H1 (cell line): ENCODE measurements at regions not wholly inside any gene's neighbourhood (a gene's known extent, or its start where the extent isn't known, plus 50 kb on each side); places are given as distances from the start of the nearest gene placed in this dataset.

Experiments
- CHD7 ChIP-seq: fragments of 300-600 bp; sonication (generic); IDR thresholded peaks from 2 replicates; pipeline ENCODE4 v1.7.1; 2012; ENCODE audit warnings: low read length, moderate library complexity, mild to moderate bottlenecking, inconsistent platforms; ENCODE audit not compliant: insufficient replicate concordance

GRCh38 chr9:73853549-73853948 is 643.6 kb upstream of the RORB start (continued):
- no peak for TF ChIP-seq CHD7
